GM23248 (cell line): ENCODE measurements at regions not wholly inside any gene's neighbourhood (a gene's known extent, or its start where the extent isn't known, plus 50 kb on each side); places are given as distances from the start of the nearest gene placed in this dataset.

Experiments used
- DNase-seq: peaks from one replicate; pipeline ENCODE4 v3.0.0-alpha.2; 2015
- H2AFZ ChIP-seq: fragments of 200-600 bp; sonication (generic); 2 replicates; pipeline ENCODE4 v1.6.1; 2016; ENCODE audit warnings: antibody characterized with exemption
- H3F3A ChIP-seq: fragments of 200-600 bp; sonication (generic); 2 replicates; pipeline ENCODE4 v1.6.1; 2016; ENCODE audit warnings: mild to moderate bottlenecking, antibody characterized with exemption, mixed run types; ENCODE audit not compliant: insufficient read depth
- H3K27ac ChIP-seq: fragments of 200-600 bp; sonication (generic); 2 replicates; pipeline ENCODE4 v1.5.1; 2016; ENCODE audit warnings: mild to moderate bottlenecking
- H3K27me3 ChIP-seq: fragments of 200-600 bp; sonication (generic); replicated peaks from 2 replicates; pipeline ENCODE4 v1.6.1; 2016; ENCODE audit warnings: mild to moderate bottlenecking; ENCODE audit not compliant: insufficient read depth
- H3K36me3 ChIP-seq: fragments of 200-600 bp; sonication (generic); 2 replicates; pipeline ENCODE4 v1.6.1; 2016; ENCODE audit warnings: low read depth, mild to moderate bottlenecking
- H3K4me1 ChIP-seq: fragments of 200-600 bp; sonication (generic); 2 replicates; pipeline ENCODE4 v1.6.1; 2016; ENCODE audit warnings: mild to moderate bottlenecking; ENCODE audit not compliant: insufficient read depth
- H3K4me2 ChIP-seq: fragments of 200-600 bp; sonication (generic); one replicate; pipeline ENCODE4 v1.6.1; 2016; ENCODE audit warnings: mild to moderate bottlenecking; ENCODE audit not compliant: unreplicated experiment
- H3K4me3 ChIP-seq: fragments of 200-600 bp; sonication (generic); 2 replicates; pipeline ENCODE4 v1.5.1; 2016; ENCODE audit warnings: mild to moderate bottlenecking
- H3K79me2 ChIP-seq: fragments of 200-600 bp; sonication (generic); 2 replicates; pipeline ENCODE4 v1.6.1; 2016; ENCODE audit warnings: mild to moderate bottlenecking; ENCODE audit not compliant: insufficient read depth
- H3K9ac ChIP-seq: fragments of 200-600 bp; sonication (generic); 2 replicates; pipeline ENCODE4 v1.6.1; 2016; ENCODE audit warnings: mild to moderate bottlenecking
- H3K9me2 ChIP-seq: fragments of 200-600 bp; sonication (generic); 2 replicates; pipeline ENCODE4 v1.6.1; 2016; ENCODE audit warnings: mixed run types, mild to moderate bottlenecking, moderate library complexity; ENCODE audit not compliant: insufficient read depth
- H3K9me3 ChIP-seq: fragments of 200-600 bp; sonication (generic); one replicate; pipeline ENCODE4 v1.6.1; 2017; ENCODE audit warnings: low read depth
- H4K20me1 ChIP-seq: fragments of 200-600 bp; sonication (generic); 2 replicates; pipeline ENCODE4 v1.6.0; 2016; ENCODE audit not compliant: insufficient read depth
- EZH2 ChIP-seq: fragments of 200-600 bp; sonication (generic); IDR thresholded peaks from 2 replicates; pipeline ENCODE4 v1.6.1; 2018; ENCODE audit warnings: antibody characterized with exemption, mild to moderate bottlenecking; ENCODE audit not compliant: insufficient read depth, poor library complexity, severe bottlenecking
- EZH2phosphoT487 ChIP-seq: fragments of 200-600 bp; sonication (generic); IDR thresholded peaks from 2 replicates; pipeline ENCODE4 v1.6.1; 2018; ENCODE audit warnings: antibody characterized with exemption, moderate library complexity, mild to moderate bottlenecking, low read depth; ENCODE audit not compliant: insufficient read depth
- WGBS, 2 experiments: methylation state at CpG; one replicate each; pipeline ENCODE4 v1.1.6; 2015 to 2017; ENCODE audit warnings: low lambda C conversion rate in 2 of 2, low coverage in 1 of 2; ENCODE audit errors: missing lambda C conversion rate in 2 of 2; 5-methylcytosine and 5-hydroxymethylcytosine counted together
- in situ Hi-C: fragments of 300-500 bp; cut with MboI; formaldehyde crosslinking; loops from 2 replicates; pipeline ENCODE4 v1.15.0; 2020

- in situ Hi-C loops = no loop called here
These were observed 422.1 kb downstream of the RPS24 start for GRCh38 chr10:78455811-78456210.

GRCh38 chr10:78456649-78457400 lies 423.2 kb downstream of the RPS24 start:
- in situ Hi-C loops = no loop called here
- Histone ChIP-seq H3K9ac (no peak overlapping the region), H4K20me1 (no peaks in the 10 kb centered on the region), H3K9me3 (no peaks in the 10 kb centered on the region), H3K36me3 (no peaks in the 10 kb centered on the region), H3K4me2 (no peak overlapping the region), H3F3A (no peaks in the 10 kb centered on the region), H3K27ac (no peak overlapping the region), H3K9me2 (no peaks in the 10 kb centered on the region), H3K79me2 (no peaks in the 10 kb centered on the region), H2AFZ (no peak overlapping the region), H3K4me3 (no peak overlapping the region), H3K4me1 (peaks cover 17% of the 10 kb centered on the region), H3K27me3 (no peaks in the 10 kb centered on the region; the same call in 1 of the 2 replicates)
- DNase-seq = no peak
- TF ChIP-seq EZH2 (no peak), EZH2phosphoT487 (no peak)
- WGBS, 2 experiments = 93 to 95% methylated on average over 12 to 13 of the region's 13 CpGs

More at GRCh38 chr10:78455811-78456210, 422.1 kb downstream of the RPS24 start:
- DNase-seq = no peak
- Histone ChIP-seq H3K9me2 (no peaks in the 10 kb centered on the region), H3K4me2 (no peak overlapping the region), H3K79me2 (no peaks in the 10 kb centered on the region), H2AFZ (no peak overlapping the region), H3K27ac (no peak overlapping the region), H3K9me3 (no peaks in the 10 kb centered on the region), H3K4me1 (peaks cover 17% of the 10 kb centered on the region), H3F3A (no peaks in the 10 kb centered on the region), H3K9ac (no peak overlapping the region), H4K20me1 (no peaks in the 10 kb centered on the region), H3K4me3 (no peak overlapping the region), H3K27me3 (no peaks in the 10 kb centered on the region; the same call in 1 of the 2 replicates), H3K36me3 (no peaks in the 10 kb centered on the region)
- TF ChIP-seq EZH2 (no peak), EZH2phosphoT487 (no peak)
- WGBS, 2 experiments = 92 to 96% methylated on average over 9 of the region's 9 CpGs

DNA sequence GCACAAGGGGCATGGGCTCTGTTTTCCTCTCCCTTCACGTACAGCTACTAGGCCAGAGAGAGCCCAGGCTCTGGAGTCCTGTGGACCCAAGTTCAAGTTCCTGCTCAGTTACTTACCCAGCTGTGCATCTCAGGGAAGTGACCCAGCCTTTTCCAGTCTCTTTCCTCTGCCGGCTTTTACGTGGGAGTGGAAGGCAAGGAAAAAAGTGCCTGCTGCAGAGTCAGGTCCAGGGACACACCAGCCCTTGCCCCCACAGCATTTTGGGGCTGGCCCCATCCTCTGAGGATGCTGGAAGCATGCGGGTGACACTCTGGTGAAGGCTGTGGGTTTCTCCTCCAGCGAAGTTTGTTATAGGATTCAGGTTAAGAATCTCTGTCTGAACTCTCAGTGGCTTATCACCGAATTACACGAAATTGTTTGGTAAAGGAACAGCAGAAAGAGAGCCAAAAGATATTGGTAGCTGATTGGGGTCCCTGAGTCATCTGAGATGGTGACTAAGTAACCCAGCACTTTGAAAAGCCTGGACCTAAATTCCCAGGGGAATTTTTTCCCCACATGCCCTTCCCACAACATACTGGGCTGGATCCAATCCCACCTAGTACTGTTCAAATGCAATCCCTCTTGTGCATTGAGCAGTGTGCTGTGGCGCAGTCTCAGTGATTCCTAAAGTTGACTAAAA lies 424.3 kb downstream of the RPS24 start:
- no peaks in the 10 kb centered on the region for H3K36me3 ChIP-seq
- DNase-seq = peak; percentile 73
- no peak overlapping the region for H3K4me3 ChIP-seq
- H4K20me1 ChIP-seq = no peaks in the 10 kb centered on the region
- no peaks in the 10 kb centered on the region; the same call in 1 of the 2 replicates for H3K27me3 ChIP-seq
- TF ChIP-seq EZH2 (no peak), EZH2phosphoT487 (no peak)
- H3K27ac ChIP-seq = no peak overlapping the region
- WGBS, 2 experiments = 65 to 69% methylated on average over 8 of the region's 8 CpGs
- no peaks in the 10 kb centered on the region for H3K79me2 ChIP-seq
- H3K4me1 ChIP-seq = peaks cover 17% of the 10 kb centered on the region
- H3F3A ChIP-seq = no peaks in the 10 kb centered on the region
- peak overlapping the region; percentile 35 for H3K4me2 ChIP-seq
- H3K9ac ChIP-seq = no peak overlapping the region
- H3K9me3 ChIP-seq = no peaks in the 10 kb centered on the region
- in situ Hi-C loops = no loop called here
- H3K9me2 ChIP-seq = no peaks in the 10 kb centered on the region
- H2AFZ ChIP-seq = no peak overlapping the region

GRCh38 chr10:78458983-78459638 lies 425.4 kb downstream of the RPS24 start:
- Histone ChIP-seq H3K4me2 (peak overlapping the region; percentile 35), H3K9me2 (no peaks in the 10 kb centered on the region), H3K36me3 (no peaks in the 10 kb centered on the region), H4K20me1 (no peaks in the 10 kb centered on the region), H2AFZ (no peak overlapping the region), H3K9ac (no peak overlapping the region), H3K79me2 (no peaks in the 10 kb centered on the region), H3F3A (no peaks in the 10 kb centered on the region), H3K9me3 (no peaks in the 10 kb centered on the region), H3K4me1 (peaks cover 17% of the 10 kb centered on the region), H3K27ac (no peak overlapping the region), H3K4me3 (no peak overlapping the region), H3K27me3 (no peaks in the 10 kb centered on the region)
- in situ Hi-C loops = no loop called here
- TF ChIP-seq EZH2 (no peak), EZH2phosphoT487 (no peak)
- 92 to 93% methylated on average over 3 of the region's 3 CpGs for WGBS, 2 experiments
- DNase-seq = peak; percentile 61
